ENCODE measurements at regions not wholly inside any gene's neighbourhood (a gene's known extent, or its start where the extent isn't known, plus 50 kb on each side); places are given as distances from the start of the nearest gene placed in this dataset.

DNA sequence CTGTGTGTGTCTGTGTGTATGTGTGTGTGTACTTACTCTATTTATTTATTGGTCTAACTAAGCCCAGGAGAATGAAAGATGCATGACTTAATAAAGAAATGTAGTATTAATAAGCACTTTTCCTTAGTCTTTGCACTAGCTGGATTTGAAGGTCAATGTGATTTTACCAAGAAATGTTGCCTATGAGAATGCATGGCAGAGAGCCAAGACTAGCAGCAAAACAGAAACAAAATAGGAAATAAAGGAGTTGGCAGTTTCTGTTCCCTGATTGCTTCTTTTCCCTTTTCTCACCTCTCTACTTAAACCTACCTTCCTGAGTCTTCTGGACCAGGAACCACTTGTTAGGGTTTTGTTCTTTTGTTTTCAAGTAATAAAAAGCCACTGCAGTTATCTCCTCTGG, 286.1 kb downstream of the KCTD12 start:
- TF ChIP-seq EZH2 (IDR thresholded peaks at IDR 0.05; ENCODE audit: low read length, missing control alignments) = no peak
- TF ChIP-seq, protein P1, sequence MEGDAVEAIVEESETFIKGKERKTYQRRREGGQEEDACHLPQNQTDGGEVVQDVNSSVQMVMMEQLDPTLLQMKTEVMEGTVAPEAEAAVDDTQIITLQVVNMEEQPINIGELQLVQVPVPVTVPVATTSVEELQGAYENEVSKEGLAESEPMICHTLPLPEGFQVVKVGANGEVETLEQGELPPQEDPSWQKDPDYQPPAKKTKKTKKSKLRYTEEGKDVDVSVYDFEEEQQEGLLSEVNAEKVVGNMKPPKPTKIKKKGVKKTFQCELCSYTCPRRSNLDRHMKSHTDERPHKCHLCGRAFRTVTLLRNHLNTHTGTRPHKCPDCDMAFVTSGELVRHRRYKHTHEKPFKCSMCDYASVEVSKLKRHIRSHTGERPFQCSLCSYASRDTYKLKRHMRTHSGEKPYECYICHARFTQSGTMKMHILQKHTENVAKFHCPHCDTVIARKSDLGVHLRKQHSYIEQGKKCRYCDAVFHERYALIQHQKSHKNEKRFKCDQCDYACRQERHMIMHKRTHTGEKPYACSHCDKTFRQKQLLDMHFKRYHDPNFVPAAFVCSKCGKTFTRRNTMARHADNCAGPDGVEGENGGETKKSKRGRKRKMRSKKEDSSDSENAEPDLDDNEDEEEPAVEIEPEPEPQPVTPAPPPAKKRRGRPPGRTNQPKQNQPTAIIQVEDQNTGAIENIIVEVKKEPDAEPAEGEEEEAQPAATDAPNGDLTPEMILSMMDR (conservative IDR thresholded peaks at IDR 0.05 in 1 of 2, IDR thresholded peaks at IDR 0.05 in 1 of 2; ENCODE audit: low read depth in 1 of 2, low read length in 2 of 2) = no peak

All from fibroblast of lung (primary cell).